PC-3 (cell line): ENCODE measurements at regions not wholly inside any gene's neighbourhood (a gene's known extent, or its start where the extent isn't known, plus 50 kb on each side); places are given as distances from the start of the nearest gene placed in this dataset.

Source experiments
- CTCF ChIP-seq: fragments of 300-600 bp; sonication (generic); conservative IDR thresholded peaks from 2 replicates; pipeline ENCODE4 v1.5.1; 2017; ENCODE audit warnings: antibody characterized with exemption, low read depth, mild to moderate bottlenecking, low read length
- EZH2phosphoT487 ChIP-seq: fragments of 300-600 bp; sonication (generic); IDR thresholded peaks from 2 replicates; pipeline ENCODE4 v1.6.1; 2018; ENCODE audit warnings: mild to moderate bottlenecking, antibody characterized with exemption, low read length, borderline replicate concordance

GRCh38 chr16:52149003-52149402 is 397.9 kb downstream of the TOX3 start:
- TF ChIP-seq CTCF (no peak), EZH2phosphoT487 (no peak)
